Trophoblast cell (in vitro differentiated cells and primary cell): ENCODE measurements at regions not wholly inside any gene's neighbourhood (a gene's known extent, or its start where the extent isn't known, plus 50 kb on each side); places are given as distances from the start of the nearest gene placed in this dataset.
A peak's percentile ranks its signal among the peaks of the same experiment; 100 is the strongest.

Experiments
- DNase-seq, 2 donors: peaks; one replicate each; pipeline ENCODE4 v3.0.0-alpha.2; 2016
- H2AFZ ChIP-seq: 2 replicates; pipeline ENCODE4 v1.6.1; 2013; ENCODE audit warnings: low read length, moderate library complexity, mild to moderate bottlenecking; ENCODE audit not compliant: insufficient read depth, poor library complexity
- H2AK5ac ChIP-seq: 2 replicates; pipeline ENCODE4 v1.6.1; 2013; ENCODE audit warnings: mild to moderate bottlenecking, low read length
- H2BK120ac ChIP-seq: 2 replicates; pipeline ENCODE4 v1.6.1; 2013; ENCODE audit warnings: low read length, mild to moderate bottlenecking, moderate library complexity; ENCODE audit not compliant: insufficient read depth, poor library complexity
- H2BK12ac ChIP-seq: 2 replicates; pipeline ENCODE4 v1.6.1; 2013; ENCODE audit warnings: mild to moderate bottlenecking, low read length, moderate library complexity
- H2BK5ac ChIP-seq: 2 replicates; pipeline ENCODE4 v1.6.1; 2013; ENCODE audit warnings: low read length, low read depth, moderate library complexity, mild to moderate bottlenecking; ENCODE audit not compliant: poor library complexity
- H3K14ac ChIP-seq: 2 replicates; pipeline ENCODE4 v1.6.1; 2013; ENCODE audit warnings: mild to moderate bottlenecking, low read length
- H3K18ac ChIP-seq: 2 replicates; pipeline ENCODE4 v1.6.1; 2013; ENCODE audit warnings: mild to moderate bottlenecking, low read length
- H3K23ac ChIP-seq: 2 replicates; pipeline ENCODE4 v1.6.1; 2013; ENCODE audit warnings: low read length
- H3K27ac ChIP-seq: 2 replicates; pipeline ENCODE4 v1.5.1; 2013; ENCODE audit warnings: low read depth, mild to moderate bottlenecking, inconsistent platforms, low read length, moderate library complexity
- H3K27me3 ChIP-seq: 2 replicates; pipeline ENCODE4 v1.6.1; 2013; ENCODE audit warnings: inconsistent platforms, mild to moderate bottlenecking, low read length, moderate library complexity; ENCODE audit not compliant: insufficient read depth
- H3K36me3 ChIP-seq, 2 experiments: 1 replicate in 1 of 2; 2 replicates in 1 of 2; pipeline ENCODE4 v1.6.1; 2013; ENCODE audit warnings: low read length in 2 of 2, mild to moderate bottlenecking in 2 of 2, moderate library complexity in 1 of 2; ENCODE audit not compliant: insufficient read depth in 2 of 2, control insufficient read depth in 1 of 2
- H3K4ac ChIP-seq: 2 replicates; pipeline ENCODE4 v1.6.1; 2013; ENCODE audit warnings: low read depth, mild to moderate bottlenecking, low read length, moderate library complexity
- H3K4me1 ChIP-seq, 2 experiments: 1 replicate in 1 of 2; 2 replicates in 1 of 2; pipeline ENCODE4 v1.6.1; 2013; ENCODE audit warnings: low read length in 2 of 2, mild to moderate bottlenecking in 2 of 2, moderate library complexity in 1 of 2; ENCODE audit not compliant: insufficient read depth in 2 of 2, control insufficient read depth in 1 of 2
- H3K4me2 ChIP-seq: 2 replicates; pipeline ENCODE4 v1.6.1; 2013; ENCODE audit warnings: inconsistent platforms, mild to moderate bottlenecking, low read length, moderate library complexity
- H3K4me3 ChIP-seq: 2 replicates; pipeline ENCODE4 v1.5.1; 2013; ENCODE audit warnings: mild to moderate bottlenecking, low read depth, low read length, inconsistent platforms
- H3K79me1 ChIP-seq: one replicate; pipeline ENCODE4 v1.6.1; 2013; ENCODE audit warnings: low read length
- H3K79me2 ChIP-seq: 2 replicates; pipeline ENCODE4 v1.6.1; 2013; ENCODE audit warnings: low read length, mild to moderate bottlenecking; ENCODE audit not compliant: control insufficient read depth, insufficient read depth, poor library complexity
- H3K9ac ChIP-seq: 2 replicates; pipeline ENCODE4 v1.6.1; 2013; ENCODE audit warnings: mild to moderate bottlenecking, low read length
- H3K9me3 ChIP-seq: 2 replicates; pipeline ENCODE4 v1.6.1; 2013; ENCODE audit warnings: low read depth, mild to moderate bottlenecking, control low read depth, inconsistent platforms, low read length; ENCODE audit not compliant: insufficient read depth
- H4K12ac ChIP-seq: 2 replicates; pipeline ENCODE4 v1.6.1; 2013; ENCODE audit warnings: low read depth, mild to moderate bottlenecking, low read length, moderate library complexity
- H4K8ac ChIP-seq: 2 replicates; pipeline ENCODE4 v1.6.1; 2013; ENCODE audit warnings: low read depth, mild to moderate bottlenecking, low read length, moderate library complexity
- H4K91ac ChIP-seq: one replicate; pipeline ENCODE4 v1.6.1; 2013; ENCODE audit warnings: low read depth, mild to moderate bottlenecking, low read length, moderate library complexity
- WGBS: extraction: QIAGEN DNeasy Blood & Tissue Kit; methylation state at CpG from one replicate; pipeline ENCODE4 v1.1.7; 2013; ENCODE audit warnings: missing lambda C conversion rate; ENCODE audit not compliant: insufficient read length, insufficient coverage; ENCODE audit errors: extremely low coverage; 5-methylcytosine and 5-hydroxymethylcytosine counted together

DNA sequence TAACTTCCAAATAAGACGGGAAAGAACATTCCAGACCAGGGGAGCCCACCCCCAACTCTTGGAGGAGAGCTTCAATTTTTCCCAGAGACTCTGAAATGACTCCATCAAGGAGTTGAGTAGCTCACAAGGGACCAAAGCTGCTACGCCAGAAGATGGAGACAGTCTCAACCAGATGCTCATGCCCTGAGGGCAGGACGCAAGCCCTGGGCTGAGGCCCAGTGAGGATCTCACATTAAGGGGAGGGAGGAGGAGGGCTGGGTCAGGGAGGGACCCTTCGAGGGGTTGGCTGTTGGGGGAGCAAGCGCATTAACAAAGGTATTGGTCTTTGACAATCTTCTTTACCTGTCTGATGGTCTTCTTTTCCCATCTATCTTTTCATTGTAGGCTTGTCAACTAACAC lies 141.3 kb upstream of the SLC1A4 start:
- Histone ChIP-seq H3K9ac (no peak overlapping the region), H3K36me3 (no peaks in the 10 kb centered on the region), H4K8ac (no peak overlapping the region), H3K4me2 (no peak overlapping the region), H3K14ac (no peak overlapping the region), H2AK5ac (no peak overlapping the region), H3K27ac (no peak overlapping the region), H3K79me1 (peaks cover 2% of the 10 kb centered on the region), H4K91ac (no peak overlapping the region), H3K4me3 (no peak overlapping the region), H3K23ac (no peak overlapping the region), H2BK12ac (no peak overlapping the region), H3K4ac (no peak overlapping the region), H2AFZ (no peak overlapping the region), H3K18ac (no peak overlapping the region), H4K12ac (no peak overlapping the region), H2BK120ac (no peak overlapping the region), H3K79me2 (no peaks in the 10 kb centered on the region), H3K4me1 (peaks cover 5 to 10% of the 10 kb centered on the region in 2 experiments), H3K9me3 (no peaks in the 10 kb centered on the region), H3K27me3 (no peaks in the 10 kb centered on the region), H2BK5ac (no peak overlapping the region)
- no CpG with 5 or more reads among the region's 5 CpGs for WGBS
- no peak for DNase-seq

DNA sequence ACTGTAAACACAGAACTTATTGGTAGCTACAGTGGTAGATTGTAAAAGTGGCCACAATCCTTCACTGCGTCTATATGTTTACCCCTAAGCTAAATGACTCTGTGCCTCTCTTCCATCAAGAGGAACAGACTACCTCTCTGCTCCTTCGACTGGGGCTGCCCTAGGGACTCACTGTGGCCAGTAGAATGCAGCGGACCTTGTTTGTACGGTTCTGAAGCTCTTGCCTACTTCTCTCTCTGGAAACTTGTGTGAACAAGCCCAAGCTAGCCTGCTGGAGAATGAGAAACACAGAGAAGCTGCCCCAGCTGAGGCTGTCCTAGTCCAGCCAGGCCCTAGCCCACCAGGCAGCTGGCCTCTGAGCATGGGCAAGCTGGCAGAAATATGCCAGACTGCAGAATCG lies 140.8 kb upstream of the SLC1A4 start:
- H3K79me1 ChIP-seq, result peaks cover 2% of the 10 kb centered on the region
- no peak overlapping the region for H4K8ac ChIP-seq
- H3K27ac ChIP-seq, result no peak overlapping the region
- no peak overlapping the region for H2AK5ac ChIP-seq
- no peaks in the 10 kb centered on the region for H3K79me2 ChIP-seq
- no CpG with 5 or more reads among the region's 5 CpGs for WGBS
- H4K91ac ChIP-seq, result no peak overlapping the region
- no peaks in the 10 kb centered on the region for H3K36me3 ChIP-seq
- H4K12ac ChIP-seq, result no peak overlapping the region
- H3K14ac ChIP-seq, result no peak overlapping the region
- H3K4ac ChIP-seq, result no peak overlapping the region
- H3K4me3 ChIP-seq, result no peak overlapping the region
- H2AFZ ChIP-seq, result no peak overlapping the region
- no peak overlapping the region for H2BK12ac ChIP-seq
- H3K9me3 ChIP-seq, result no peaks in the 10 kb centered on the region
- no peak overlapping the region for H3K4me2 ChIP-seq
- H3K23ac ChIP-seq, result no peak overlapping the region
- H3K4me1 ChIP-seq, result peaks cover 5 to 10% of the 10 kb centered on the region in 2 experiments
- H3K9ac ChIP-seq, result no peak overlapping the region
- no peak overlapping the region for H3K18ac ChIP-seq
- DNase-seq, result no peak
- no peaks in the 10 kb centered on the region for H3K27me3 ChIP-seq
- no peak overlapping the region for H2BK120ac ChIP-seq
- no peak overlapping the region for H2BK5ac ChIP-seq

DNA sequence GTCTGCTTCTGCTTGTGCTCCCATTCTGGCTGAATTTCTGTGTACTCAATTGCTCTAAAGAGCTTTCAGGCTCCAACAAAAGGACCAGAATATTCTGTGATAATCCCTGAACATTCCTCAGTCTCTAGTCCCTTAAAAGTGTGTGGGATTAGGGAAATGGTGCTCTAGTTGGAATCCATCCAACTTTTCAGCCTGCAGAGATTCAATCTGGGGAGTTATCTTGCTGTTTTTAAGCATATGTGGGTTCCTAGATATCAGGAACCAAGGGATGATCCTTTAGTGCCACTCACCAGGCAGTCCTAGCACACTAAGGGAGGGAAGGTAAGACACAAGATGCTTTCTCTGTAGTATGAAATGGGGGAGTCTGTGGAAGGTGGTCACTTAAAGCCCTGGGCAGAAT lies 140.3 kb upstream of the SLC1A4 start:
- no peak for DNase-seq
- H2AFZ ChIP-seq, result no peak overlapping the region
- H3K4me1 ChIP-seq, result peaks cover 5 to 10% of the 10 kb centered on the region in 2 experiments
- H3K79me1 ChIP-seq, result peaks cover 2% of the 10 kb centered on the region
- peak overlapping the region; percentile 30 for H2BK12ac ChIP-seq
- no peak overlapping the region for H2BK120ac ChIP-seq
- no peak overlapping the region for H3K14ac ChIP-seq
- no peak overlapping the region for H2BK5ac ChIP-seq
- H3K23ac ChIP-seq, result no peak overlapping the region
- H3K9me3 ChIP-seq, result no peaks in the 10 kb centered on the region
- H4K12ac ChIP-seq, result no peak overlapping the region
- H3K4me3 ChIP-seq, result no peak overlapping the region
- H3K36me3 ChIP-seq, result no peaks in the 10 kb centered on the region
- H3K4ac ChIP-seq, result no peak overlapping the region
- no peak overlapping the region for H3K9ac ChIP-seq
- H4K8ac ChIP-seq, result no peak overlapping the region
- H2AK5ac ChIP-seq, result peak overlapping the region; percentile 49
- H4K91ac ChIP-seq, result peak overlapping the region; percentile 28
- H3K18ac ChIP-seq, result peak overlapping the region; percentile 38
- no peak overlapping the region for H3K27ac ChIP-seq
- no peaks in the 10 kb centered on the region for H3K79me2 ChIP-seq
- no peaks in the 10 kb centered on the region for H3K27me3 ChIP-seq
- H3K4me2 ChIP-seq, result no peak overlapping the region

DNA sequence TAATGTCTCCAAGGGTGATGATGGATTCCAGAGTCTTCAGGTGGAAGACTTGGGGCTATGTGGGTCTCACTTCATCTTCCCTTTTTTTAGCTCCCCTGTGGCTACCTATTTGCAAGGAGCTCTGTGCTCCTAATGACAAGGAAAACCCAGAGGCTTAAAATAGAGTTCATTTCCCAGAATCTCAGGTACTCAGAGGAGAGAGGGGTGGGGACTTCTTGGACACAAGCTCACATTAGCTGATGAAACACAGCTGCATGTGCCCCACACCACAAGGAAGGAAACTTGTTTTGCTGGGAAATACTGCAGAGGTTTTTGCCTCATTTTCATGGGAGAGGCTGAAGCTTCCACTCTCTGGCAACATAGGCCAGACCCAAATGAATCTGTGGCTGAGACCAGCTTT lies 138.6 kb upstream of the SLC1A4 start:
- no peak overlapping the region for H4K91ac ChIP-seq
- no peak overlapping the region for H2BK12ac ChIP-seq
- H3K79me2 ChIP-seq, result no peaks in the 10 kb centered on the region
- H3K4me2 ChIP-seq, result no peak overlapping the region
- H3K18ac ChIP-seq, result no peak overlapping the region
- no peaks in the 10 kb centered on the region for H3K9me3 ChIP-seq
- H3K4me3 ChIP-seq, result no peak overlapping the region
- peaks cover 2% of the 10 kb centered on the region for H3K79me1 ChIP-seq
- H3K27ac ChIP-seq, result no peak overlapping the region
- no peak for DNase-seq
- H3K14ac ChIP-seq, result no peak overlapping the region
- no peak overlapping the region for H3K9ac ChIP-seq
- no peak overlapping the region for H3K4ac ChIP-seq
- H3K4me1 ChIP-seq, result peaks cover 5 to 12% of the 10 kb centered on the region in 2 experiments
- no peak overlapping the region for H2BK120ac ChIP-seq
- H3K36me3 ChIP-seq, result no peaks in the 10 kb centered on the region
- H3K23ac ChIP-seq, result no peak overlapping the region
- H4K12ac ChIP-seq, result no peak overlapping the region
- no peak overlapping the region for H2AK5ac ChIP-seq
- no peak overlapping the region for H2AFZ ChIP-seq
- H4K8ac ChIP-seq, result no peak overlapping the region
- H3K27me3 ChIP-seq, result no peaks in the 10 kb centered on the region
- no peak overlapping the region for H2BK5ac ChIP-seq
